ENCODE measurements at regions not wholly inside any gene's neighbourhood (a gene's known extent, or its start where the extent isn't known, plus 50 kb on each side); places are given as distances from the start of the nearest gene placed in this dataset.

DNA sequence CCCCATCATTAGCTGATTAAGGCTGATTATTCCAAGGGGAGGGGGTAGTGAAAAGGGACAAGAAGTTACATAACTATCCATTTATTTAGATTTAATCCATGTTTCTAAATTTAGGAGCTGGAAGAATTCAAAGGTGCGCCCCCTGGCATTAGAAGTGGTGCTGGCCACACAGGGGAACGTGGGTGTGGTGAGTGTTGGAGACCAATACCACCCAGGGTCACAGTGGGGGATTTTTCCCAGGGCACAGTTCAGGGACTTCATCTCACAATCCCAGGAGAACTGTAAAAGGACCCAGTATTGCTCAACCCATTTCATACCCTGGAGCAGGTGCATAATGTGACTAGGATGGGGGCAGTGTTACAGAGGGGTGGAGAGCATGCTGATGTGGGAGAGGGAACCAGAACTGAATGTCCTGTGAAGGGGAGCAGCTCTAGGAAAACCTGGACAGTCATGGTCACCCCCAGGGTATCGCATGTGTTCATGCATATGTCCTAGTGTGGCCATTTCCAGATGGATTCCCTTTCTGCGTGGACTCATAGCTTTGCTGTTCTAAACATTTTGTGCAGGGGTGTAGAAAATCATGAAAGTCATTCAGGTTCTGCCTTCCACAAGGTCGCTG, 110.3 kb downstream of the LSM3 start:
- no peak for DNase-seq

DNA sequence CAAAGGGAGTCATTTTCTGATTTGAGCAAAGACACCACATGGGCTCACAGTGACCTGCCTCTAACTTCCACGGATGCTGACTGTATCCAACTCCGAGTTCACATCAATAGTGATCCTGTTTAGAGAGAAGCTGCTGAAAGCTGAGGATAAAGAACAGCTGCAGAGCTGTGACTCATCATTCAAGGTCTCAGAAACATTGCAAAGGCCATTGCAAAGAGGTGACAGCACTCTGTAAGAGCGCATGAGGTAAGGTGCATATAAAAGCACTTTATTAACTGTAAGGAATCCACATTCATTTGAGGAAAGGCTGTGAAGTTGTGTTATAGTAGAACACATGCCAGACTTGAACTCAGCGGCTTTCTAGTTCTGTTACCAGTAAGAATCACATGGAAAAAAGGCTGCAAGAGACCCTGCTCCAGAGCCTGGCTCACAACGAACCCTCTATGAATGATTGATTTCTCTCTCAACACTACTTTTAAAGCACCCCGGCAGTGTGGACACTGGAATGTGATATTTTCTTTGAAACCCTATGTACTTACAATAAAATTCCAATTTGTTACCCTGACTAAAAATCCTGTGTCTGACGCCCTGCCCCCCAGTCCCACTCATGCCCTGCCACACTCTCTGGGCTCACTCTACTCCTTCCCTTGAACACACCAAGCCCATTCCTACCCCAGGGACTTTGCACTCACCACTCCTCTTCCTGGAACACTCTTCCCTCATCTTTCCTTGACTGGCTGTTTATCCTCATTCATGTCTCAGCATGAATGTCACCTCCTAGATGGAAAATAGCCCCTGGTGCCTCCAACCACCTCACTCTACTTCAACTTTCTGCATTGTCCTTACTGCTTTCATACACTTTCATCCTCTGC, 111.2 kb downstream of the LSM3 start:
- DNase-seq: no peak

DNA sequence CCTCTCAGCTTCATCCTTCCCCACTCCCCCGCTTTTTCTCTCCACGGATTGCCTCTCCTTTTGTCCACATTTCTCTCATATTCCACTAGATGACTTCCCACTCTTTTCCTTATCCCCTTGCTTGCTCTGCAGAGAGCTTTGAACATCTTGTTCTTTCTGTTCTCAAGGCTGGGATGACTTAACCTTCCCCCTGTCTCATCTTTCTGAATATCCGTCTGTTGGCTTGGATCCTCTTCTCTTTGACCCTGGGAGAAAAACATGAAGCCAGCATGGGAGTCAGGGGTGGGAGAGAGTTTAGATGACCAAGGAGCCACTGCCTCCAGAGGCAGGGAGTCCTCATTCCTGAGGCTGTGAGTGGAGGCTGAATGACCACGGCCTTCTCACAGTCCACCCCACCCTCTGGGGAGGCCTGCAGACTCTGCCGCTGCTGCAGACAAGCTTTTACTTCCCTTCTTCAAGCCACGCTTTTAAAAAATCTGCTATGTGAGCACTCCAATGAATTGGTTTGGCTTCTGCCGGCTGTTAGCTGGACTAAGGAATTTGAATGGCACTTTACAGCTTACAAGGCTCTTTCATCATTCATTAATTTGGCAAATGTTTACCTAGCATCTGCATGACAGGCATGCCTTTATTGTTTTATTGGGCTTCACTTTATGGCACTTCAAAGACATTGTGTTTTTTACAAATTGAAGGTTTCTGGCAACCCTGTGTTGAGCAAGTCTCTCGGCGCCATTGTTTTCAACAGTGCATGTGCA, 111.6 kb upstream of the SLC6A6 start:
- no peak for DNase-seq

DNA sequence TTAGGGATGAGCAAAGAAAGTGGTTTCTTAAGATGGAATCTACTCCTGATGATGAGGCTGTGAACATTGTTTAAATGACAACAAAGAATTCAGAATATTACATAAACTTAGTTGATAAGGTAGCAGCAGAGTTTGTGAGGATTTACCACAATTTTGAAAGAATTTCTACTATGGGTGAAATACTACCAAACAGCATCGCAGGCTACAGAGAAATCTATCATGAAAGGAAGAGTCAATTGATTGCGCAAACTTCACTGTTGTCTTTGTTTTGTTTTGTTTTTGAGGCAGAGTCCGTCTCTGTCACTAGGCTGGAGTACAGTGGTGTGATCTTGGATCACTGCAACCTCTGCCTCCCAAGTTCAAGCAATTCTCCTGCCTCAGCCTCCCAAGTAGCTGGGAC, 107.4 kb upstream of the SLC6A6 start:
- no peak for DNase-seq

DNA sequence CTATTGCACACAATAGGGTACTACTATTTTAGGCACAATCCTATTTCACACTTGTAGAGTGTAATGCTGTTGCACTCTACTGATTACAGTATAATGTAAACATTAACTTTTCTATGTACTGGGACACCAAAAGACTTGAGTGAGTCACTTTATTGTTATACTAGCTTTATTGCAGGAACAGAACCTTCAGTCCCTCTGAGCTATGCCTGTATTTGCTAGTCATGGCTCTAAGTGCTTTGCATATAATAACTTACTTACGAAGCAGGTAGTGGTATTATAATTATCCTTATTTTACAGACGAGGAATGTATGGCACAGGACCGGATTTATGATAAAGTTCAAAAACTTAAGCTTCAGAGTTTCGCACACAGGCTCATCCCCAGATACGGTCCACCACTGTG, 106.6 kb upstream of the SLC6A6 start:
- DNase-seq: no peak

DNA sequence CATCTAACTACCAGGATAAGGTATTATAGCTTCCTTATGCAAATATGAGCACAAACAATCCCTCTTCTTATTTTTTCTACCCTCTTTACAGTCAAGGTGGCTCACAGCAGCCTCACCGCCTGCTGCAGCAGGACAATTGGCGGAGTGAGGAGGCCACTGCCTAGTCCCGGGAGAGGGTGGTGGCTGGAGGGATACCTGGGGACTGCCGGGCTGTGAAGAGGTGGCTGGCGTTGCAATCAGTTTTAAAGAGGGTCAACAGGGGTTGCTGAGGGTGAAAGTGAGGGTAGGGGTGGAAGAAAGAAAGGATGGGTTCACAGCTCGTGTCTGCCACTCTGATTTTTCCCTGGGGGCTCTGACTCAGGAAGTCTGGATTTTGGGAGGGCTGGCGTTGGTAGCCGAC, 105.1 kb upstream of the SLC6A6 start:
- no peak for DNase-seq

DNA sequence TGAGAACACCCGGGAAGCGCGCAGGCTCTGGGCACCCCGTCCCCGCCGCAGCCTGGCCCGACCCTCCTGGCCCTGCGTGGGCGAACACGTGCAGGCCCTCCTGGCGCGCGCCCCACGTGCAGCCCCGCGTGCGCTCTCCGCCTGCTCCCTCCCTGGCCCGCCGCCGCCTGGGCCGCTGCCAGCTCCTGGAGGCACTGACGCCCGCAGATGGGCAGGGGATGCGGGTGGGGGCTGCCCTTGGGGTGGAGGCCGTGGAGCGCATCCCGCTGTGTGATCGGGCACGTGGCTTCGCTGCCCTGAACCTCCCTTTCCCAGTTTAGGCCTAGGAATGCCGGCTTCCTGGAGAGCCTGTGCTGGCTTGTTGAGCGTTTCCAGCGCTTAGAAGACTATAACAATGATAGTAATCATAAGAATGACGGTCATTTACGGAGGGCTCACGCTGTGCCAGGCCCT, 104.6 kb upstream of the SLC6A6 start:
- DNase-seq: no peak

DNA sequence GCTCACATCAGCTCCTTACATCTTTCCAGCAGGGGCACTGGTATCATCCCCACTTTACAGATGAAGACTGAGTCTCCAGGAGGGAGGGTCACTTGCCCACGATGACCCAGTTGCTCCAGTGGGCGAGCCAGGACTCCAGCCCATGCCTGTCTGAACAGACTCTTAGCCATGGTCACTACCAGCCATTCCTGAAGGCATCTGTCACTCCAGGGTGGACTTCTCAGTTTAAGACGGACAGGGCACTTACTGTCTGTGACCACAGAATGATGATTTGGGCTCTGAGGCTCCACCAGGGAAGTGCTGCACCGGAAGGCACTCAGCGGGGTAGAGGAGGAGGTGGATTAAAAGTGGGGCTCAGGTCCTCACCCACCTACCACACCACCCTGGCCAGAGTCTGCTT, 104.0 kb upstream of the SLC6A6 start:
- no peak for DNase-seq

DNA sequence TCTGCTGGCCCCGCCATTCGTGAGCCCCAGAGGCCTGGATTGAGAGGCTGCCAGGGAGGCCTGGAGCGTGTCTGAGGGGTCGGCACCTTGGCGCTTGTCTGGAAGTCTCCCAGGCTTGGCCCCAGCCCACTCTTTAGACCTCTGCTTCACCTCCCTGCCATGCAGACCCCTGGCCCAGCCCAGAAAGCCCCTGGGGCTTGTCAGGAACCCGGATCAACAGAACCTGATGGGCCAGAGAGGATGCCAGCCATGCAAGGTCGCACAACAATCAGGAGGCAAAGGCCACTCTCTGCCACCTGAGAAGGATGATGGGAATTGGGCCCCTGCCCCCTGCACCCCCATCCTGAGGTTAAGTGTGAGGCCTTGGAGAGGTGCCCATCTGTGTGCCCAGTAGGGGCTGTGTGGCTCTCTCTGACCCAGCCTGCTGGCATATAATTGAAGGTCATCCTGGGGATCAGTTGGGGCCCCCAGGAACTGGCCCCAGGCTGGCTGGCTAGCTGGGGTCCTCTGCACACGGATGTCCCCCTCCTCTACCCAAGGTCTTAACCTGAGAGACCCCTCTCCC, 103.3 kb upstream of the SLC6A6 start:
- no peak for DNase-seq

DNA sequence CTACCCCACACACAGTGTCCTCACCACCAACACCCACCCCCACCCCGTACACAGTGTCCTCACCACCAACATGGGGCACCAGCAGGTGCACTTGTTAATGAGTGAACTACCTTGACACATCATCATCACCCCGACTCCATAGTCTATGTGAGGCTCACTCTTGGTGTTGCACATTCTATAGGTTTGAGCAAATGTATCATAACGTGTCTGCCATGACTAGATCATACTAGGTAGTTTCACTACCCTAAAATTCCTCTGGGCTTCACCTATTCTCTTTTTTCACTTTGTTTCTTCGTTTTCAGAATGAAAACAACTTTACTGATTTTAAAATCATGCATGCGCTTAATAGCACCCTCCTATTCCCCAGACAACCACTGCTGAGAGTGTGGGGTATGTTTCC, 102.6 kb upstream of the SLC6A6 start:
- no peak for DNase-seq

DNA sequence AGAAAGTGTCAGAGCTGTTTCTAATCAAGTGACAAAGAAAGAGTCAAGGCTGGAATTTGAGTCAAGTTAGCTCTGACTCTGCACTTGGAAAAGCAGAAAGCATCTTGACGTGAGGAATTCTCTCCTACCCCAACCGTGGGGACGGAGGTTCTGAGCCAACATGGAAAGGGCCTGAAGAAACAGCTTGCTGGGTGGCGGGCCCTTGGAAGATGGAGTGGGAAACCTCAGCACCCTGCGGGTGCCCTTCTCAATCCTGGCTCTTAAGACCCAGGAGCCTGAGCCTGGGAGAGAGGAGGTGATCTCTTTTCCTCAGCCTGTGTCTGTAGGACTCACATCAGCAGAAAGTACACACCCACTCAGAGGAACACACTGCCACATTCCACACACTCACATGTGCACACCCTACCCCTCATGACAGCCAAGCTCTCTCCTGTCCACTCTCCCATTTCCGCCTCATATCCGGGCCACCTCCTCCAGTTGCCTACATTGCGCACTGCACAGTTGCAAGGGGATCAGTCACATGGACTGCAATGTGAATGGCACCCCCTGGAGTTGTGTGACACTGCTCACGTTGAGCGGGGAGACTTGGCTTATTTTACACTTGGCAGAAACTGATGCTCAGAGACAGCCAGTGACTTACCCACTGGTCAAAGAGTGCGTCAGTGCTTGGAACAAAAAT, 101.5 kb upstream of the SLC6A6 start:
- DNase-seq: no peak

DNA sequence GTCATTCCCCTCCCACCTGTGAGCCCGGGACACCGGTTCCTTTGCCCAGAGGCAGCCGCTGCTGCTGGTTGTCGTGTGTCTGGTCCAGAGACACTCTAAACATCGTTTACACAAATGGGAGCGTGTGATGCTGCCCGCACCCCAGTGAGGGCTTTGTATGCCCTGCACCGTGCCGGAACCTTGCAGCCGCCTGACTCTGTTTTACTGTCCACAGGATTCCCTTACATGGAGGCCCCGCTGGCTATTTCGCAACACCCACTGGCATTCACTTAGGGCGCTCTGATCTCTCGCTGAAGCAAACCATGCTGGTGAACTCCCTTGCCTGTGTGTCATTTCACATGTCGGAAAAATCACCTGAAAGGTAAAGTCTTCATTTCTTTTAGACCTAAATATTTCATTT, 100.8 kb upstream of the SLC6A6 start:
- no peak for DNase-seq

DNA sequence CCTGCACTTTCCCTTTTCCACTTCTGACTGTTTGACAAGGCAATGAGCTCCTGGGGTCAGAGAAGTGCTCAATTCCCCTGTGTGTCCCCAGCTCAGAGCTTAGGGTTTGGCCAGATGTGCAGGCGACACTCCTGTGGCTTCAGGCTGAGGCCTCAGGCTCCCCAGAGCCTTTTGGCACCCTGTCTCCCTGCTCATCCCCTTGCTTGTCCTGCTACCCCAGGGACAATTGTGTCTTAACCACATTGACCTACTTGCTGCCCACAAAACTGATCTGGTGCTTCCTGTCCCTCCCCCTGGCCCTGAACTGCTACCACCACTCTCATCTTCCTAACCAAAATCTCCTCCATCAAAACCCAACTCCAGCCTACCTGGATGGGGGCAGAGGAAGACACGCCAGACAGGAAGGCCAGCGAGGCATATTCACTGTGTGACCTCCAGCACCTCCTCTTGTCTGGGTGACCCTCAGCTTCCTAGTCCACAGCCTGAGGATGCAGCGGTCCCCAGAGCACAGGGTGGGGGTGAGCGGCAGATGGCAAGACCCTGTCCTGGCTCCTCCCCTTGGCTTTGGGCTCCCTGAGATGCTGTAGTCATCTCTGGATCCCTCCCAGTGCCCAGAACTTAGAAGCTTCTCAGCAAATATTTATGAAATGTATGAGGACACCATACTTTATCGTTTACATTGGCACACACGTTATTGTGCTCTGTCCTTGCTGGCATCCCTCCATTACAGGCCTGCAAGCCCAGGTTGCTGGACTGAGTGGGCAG, 98.9 kb upstream of the SLC6A6 start:
- no peak for DNase-seq

DNA sequence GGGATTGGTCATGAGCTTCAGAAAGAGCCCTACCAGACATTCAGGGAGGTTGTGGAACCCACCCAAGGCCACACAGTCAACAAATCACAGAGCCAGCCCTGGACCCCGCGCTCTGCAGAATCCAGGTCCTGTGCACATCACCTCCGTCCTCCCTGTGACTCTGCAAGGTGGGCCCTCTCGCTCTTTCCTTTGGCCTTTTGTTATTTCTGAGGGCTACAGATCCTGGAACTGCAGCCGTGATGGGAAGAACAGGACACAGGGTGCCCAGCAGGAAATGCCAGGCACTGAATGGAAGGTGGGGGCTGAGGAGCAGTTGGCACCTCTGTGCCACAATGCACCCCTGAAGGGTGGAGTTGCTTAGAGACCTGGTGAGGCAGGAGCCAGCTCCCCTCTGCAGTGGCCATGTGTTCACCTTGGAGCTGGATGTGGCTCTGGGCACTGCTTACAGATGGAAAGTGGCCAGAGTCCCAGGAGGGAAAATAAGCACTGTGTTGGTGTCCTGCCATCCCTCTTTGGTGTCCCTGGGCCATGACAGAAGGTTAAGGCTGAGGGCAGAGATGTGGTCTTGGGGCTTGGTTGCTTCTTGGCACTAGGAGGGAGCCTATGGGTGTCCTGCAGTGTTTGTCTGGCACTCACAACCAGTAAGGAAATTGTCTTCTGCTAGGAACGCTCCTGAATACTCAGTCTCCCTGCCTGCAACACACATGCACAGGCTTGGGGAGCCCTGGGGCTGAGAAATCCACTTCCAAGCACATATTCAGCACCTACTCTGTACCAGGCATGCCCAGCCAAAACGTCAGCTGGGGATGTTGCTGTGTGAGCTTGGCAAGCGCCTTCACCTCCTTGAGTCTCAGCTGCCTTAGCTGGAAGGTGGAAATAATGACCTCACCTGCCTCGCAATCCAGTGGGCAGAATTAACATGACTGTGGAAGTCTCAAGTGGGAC, 98.0 kb upstream of the SLC6A6 start:
- no peak for DNase-seq

DNA sequence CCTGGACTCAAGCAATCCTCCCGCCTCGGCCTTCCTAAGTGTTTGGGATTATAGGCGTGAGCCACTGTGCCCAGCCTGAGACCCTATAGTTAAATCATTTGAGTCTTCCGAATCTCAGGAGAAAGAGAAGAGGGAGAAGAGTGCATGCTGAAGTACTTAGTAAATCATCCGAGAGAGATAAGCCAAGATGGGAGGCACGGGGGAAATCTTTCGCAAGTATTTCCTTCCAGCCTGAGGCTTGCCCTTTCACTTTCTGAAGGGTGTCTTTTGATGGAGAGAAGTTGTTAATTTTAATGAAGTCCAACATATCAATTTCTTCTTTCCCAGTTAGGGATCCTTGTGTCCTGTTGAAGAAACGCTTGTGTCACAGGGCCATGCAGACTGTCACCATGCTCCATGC, 97.1 kb upstream of the SLC6A6 start:
- DNase-seq: no peak

DNA sequence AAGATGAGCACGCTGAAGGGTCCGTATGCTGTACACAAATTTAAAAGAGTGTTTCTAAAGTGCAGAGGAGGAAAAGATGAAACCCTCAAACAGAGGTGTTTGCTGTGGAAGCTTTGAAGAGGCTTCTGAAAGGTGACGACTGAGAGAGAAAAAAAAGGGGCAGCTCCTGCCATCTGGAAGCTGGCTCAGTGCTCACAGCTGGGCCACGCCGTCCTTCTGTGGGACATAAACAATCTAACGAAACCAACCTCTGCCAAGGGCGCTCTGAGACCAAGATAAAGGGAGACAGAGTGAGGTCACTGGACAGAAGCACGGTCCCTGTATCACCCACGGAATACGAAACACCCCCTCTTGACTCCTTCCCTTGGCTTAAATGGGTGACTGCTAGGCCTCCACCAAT, 96.3 kb upstream of the SLC6A6 start:
- no peak for DNase-seq

DNA sequence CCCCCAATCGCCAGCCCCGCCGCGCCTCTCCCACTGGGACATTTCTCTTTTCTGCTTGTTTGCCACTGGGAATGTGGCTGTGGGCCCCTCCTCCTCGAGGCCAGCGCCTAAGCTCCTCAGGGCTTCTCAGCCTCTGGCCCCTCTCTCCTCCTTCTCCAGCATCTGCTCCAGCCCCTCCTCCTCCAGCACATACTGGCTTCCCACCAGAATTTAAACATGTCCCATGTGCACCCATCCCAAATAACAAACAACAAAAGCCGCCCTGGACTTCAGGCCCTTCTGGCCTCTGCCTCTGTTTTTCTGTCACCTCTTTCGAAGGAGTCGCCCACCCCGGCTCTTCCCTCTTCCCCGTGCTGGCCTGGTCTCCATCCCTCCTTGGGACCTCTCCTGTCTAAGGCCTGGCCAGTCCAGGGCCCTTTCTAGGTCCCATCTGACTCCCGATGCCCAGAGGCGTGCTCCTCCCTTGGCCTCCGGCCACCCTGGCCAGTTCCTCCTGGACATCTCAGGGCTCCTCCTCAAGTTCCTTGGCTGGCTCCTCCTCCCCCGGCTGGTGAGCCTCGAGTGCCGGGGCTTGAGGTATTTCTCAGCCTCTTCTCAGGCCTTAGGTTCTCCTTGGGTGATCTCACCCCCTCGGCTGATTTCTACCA, 94.6 kb upstream of the SLC6A6 start:
- DNase-seq: no peak

DNA sequence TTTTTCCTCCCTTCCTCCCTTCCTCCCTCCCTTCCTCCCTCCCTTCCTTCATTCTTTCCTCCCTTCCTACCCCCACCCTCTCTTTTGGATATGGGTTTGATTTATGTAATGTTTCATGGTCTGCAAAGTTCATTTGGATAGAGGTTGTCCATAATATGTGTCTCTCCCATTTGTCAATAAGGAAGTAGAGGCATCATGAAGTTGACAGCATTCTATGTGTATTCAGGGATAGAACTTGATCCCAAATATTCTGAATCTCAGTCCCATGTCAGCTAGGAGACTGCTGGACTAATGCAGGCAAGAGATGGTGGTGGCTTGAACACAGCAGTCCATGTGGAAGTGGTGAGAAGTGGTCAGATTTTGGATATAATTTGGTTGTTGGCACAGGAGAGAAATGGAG, 90.7 kb upstream of the SLC6A6 start:
- DNase-seq: no peak

DNA sequence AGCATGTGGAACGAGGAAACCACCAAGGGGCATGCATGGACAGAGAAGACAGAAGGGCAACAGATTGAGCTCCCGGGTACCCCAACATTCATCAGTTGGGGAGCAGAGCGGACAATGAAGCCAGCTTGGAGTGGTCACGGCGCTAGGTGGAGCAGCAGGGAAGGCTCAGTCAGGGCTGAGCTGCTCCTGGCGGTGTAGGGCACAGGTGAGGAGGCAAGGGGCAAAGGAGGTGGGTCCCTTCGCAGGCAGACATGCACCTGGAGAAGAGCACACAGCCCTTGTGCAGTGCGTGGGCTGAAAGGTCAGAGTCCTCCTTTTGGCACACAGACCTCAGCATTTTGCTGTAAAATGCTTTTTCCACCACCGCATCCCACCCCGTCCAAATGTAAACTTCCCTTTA, 90.0 kb upstream of the SLC6A6 start:
- DNase-seq: no peak

DNA sequence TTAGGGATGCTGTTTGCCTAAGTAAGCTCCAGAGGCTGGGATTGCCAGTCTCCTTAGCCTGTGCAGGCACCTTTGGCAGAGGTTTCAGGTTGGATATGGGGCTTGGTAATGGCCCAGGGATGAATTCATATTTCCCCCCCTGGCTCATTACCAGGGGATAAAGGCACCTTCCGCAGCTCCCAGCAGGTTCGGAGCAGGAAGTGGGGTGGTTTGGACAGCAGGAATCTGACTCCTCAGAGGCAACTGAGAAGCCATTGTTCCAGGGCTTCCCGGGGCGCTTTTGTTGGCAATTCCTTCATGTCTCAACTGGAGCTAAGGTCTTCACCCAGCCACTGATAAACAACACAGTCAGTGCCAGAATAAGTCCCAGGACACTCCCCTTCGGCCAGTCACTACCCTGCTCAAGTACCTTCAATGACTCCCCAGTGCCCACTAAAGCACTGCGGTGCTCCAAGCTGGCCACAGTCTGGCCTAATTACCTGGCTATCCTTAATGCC, 85.3 kb upstream of the SLC6A6 start:
- no peak for DNase-seq
